GM12873 (cell line): ENCODE measurements at regions not wholly inside any gene's neighbourhood (a gene's known extent, or its start where the extent isn't known, plus 50 kb on each side); places are given as distances from the start of the nearest gene placed in this dataset.

Experiments
- TF ChIP-seq, protein P1 (sequence below): IDR thresholded peaks from 2 replicates; pipeline ENCODE4 v1.5.1; 2012; ENCODE audit warnings: low read depth, mild to moderate bottlenecking, moderate library complexity, low read length, control low read depth; ENCODE audit not compliant: insufficient read depth; ENCODE audit errors: missing control alignments

DNA sequence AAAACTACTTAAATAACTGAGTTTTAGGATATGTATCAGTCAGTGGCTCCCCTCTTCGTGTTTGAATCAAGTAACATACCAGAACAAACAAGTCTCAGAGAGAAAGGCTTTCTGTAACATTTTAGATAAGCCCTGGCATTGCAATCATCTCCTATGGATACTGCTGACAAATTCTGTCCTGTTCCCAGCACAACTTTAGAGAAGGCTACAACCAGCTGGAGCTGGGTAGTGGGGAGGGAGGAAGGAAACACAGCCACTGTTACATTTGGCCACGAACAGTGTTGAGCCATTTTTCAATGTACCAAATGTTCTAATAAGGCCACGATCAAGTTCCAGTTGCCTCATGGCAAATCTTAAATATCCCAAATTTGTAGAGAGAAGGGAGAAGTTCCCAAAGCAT lies 511.8 kb upstream of the WWC1 start:
- TF ChIP-seq, protein P1, sequence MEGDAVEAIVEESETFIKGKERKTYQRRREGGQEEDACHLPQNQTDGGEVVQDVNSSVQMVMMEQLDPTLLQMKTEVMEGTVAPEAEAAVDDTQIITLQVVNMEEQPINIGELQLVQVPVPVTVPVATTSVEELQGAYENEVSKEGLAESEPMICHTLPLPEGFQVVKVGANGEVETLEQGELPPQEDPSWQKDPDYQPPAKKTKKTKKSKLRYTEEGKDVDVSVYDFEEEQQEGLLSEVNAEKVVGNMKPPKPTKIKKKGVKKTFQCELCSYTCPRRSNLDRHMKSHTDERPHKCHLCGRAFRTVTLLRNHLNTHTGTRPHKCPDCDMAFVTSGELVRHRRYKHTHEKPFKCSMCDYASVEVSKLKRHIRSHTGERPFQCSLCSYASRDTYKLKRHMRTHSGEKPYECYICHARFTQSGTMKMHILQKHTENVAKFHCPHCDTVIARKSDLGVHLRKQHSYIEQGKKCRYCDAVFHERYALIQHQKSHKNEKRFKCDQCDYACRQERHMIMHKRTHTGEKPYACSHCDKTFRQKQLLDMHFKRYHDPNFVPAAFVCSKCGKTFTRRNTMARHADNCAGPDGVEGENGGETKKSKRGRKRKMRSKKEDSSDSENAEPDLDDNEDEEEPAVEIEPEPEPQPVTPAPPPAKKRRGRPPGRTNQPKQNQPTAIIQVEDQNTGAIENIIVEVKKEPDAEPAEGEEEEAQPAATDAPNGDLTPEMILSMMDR = no peak

DNA sequence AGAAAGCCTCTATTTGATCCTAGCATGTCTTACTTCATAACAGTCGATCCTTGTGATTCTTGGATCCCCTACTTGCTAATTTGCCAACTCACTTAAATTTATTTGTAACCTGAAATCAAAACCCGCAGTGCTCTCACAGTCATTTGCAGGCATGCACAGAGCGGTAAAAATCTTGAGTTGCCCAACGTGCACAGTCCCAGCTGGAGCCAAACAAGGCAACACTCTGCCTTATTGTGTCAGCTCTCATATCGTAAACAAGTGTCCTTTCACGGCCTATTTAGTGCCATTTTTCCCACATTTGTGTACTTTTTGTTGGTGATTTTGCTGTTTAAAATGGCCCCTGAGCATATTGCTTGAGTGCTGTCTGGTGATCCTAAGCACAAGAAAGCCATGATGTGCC lies 511.3 kb upstream of the WWC1 start:
- TF ChIP-seq, protein P1 = no peak

DNA sequence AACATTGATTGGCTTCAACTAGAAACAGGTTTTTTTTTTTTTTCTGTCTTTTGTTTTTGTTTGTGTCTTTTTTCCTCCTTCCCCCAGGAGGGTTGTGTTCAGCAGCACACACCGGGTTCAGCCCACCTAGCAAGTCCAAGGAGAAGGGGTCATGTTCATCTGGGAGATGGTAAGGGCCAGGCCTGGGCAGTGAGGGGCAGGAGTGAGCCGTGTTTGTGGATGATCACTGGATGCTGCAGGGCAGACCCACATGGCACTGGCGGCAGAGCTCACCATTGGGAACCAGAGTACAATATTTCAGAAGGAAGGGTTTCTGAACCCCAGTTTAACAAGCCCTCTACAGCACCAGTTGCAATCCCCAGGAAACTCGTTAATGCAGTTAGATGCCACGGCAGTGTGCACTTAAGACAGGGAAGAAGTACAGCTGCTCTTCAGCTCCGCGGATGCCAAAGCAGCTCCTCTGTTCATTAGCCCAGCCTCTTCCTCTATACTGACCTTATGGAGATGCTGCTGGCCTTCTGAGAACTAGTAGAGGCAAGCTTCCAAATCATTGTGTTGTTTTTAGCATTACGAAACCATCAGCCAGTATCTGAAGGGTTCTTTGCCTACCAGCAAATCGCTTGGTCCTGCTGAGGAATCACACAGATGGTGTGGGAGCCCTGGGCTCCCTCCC lies 508.2 kb upstream of the WWC1 start:
- TF ChIP-seq, protein P1 = no peak

DNA sequence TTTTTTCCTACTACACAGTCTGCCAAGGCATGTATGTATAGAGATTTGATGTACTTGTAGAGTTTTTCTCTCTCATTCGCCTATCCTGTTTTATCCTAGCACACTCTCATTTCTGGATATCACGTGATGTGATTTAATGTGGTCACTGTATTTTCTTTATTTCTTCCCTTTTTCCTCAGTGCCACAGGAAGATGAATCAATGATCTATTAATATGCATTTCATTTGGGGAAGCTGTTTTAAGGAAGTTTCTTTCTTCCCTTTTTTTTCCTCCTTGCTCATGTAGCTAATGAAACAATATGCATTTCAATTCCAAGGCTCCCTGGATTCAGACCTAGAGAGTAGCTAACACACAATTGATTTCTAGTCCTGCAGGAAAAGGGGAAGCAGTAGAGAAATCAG lies 506.3 kb upstream of the WWC1 start:
- TF ChIP-seq, protein P1 = no peak

DNA sequence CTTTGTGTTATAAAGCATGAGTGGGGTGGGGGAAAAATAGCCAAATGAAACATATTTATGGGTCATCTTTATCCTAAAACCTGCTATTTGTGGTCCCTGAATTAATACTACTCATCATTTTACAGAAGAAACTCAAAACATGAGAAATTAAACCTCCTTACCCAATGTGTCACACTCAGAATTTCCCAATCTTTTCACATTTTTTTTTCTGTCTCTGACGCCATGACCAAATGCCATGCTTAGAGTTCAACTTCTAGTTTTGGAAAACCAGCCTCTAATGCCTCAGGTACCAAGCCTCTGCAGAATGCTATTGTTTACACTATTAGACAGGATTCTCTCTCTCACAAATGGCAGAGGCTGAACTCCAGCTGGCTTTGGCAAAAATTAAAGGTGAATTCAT lies 505.5 kb upstream of the WWC1 start:
- TF ChIP-seq, protein P1 = no peak

DNA sequence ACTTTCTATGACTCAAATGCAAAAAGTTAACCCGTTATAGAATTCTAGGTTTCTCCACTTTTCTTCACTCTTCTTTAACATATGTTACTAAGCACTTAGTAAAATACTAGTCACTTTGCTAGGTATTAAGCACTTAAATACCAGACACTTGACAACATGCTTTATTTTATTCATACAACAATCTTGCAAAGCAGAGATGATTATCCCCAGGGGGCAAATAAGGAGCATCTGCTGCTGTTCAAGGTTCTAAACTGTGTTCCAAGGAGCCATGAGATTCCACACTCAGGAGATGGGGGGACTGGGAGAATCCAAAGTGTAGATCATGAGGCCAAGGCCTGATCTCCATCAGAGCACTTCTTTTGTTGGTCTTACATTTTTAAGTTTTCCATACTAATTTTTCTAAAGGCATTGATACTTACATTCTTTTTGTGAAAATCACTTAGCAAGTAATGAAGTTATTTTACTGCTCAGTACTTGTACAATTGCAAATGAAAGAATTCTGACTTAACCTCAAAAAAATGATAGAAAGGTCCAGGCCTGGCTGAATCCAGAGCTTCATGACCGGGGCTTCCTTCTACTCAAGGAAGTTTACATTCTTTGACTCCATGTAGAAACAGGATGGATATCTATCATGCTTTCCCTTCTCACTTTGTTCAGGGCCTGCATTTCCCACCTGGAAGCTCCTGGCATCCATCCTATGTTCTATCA lies 504.4 kb upstream of the WWC1 start:
- TF ChIP-seq, protein P1 = no peak

DNA sequence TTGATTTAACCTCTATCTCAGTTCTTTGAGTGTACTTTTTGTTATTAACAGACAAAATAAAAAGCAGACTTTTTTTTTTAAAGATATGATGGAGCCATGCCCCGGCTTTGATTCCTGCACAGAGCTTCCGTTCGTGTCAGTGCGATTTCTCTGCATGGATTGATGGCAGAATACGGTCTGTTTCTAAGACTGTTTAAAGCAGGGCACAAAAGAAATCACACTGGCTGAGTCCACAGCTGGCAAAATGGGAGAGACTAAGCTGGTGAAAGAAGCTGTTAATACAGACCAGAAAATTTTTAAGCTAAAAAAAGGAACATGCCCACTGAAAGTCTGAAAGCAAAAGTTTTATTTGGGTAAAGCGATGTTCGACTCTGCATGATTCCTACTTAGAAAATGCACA lies 501.4 kb upstream of the WWC1 start:
- TF ChIP-seq, protein P1 = no peak
